GM23338 (cell line): ENCODE measurements at regions not wholly inside any gene's neighbourhood (a gene's known extent, or its start where the extent isn't known, plus 50 kb on each side); places are given as distances from the start of the nearest gene placed in this dataset.

Source experiments
- CTCF ChIP-seq, 2 experiments: fragments of 200-600 bp in 1 of 2; sonication (generic) in 1 of 2; conservative IDR thresholded peaks; 2 replicates each; pipeline versions ENCODE4 v1.5.1 to v1.6.1; 2016 to 2017; ENCODE audit warnings: antibody characterized with exemption in 2 of 2, low read depth in 2 of 2, mild to moderate bottlenecking in 2 of 2, moderate library complexity in 1 of 2
- ETS1 ChIP-seq: IDR thresholded peaks from 2 replicates; pipeline ENCODE4 v1.6.1; 2016; ENCODE audit warnings: antibody characterized with exemption
- EZH2 ChIP-seq: fragments of 200-600 bp; sonication (generic); IDR thresholded peaks from one replicate; pipeline ENCODE4 v1.8.0; 2017; ENCODE audit warnings: antibody characterized with exemption, mild to moderate bottlenecking, low read depth; ENCODE audit not compliant: unreplicated experiment
- JUNB ChIP-seq: IDR thresholded peaks from one replicate; pipeline ENCODE4 v1.6.1; 2016; ENCODE audit warnings: antibody characterized with exemption; ENCODE audit not compliant: unreplicated experiment
- POLR2AphosphoS5 ChIP-seq: IDR thresholded peaks from 2 replicates; pipeline ENCODE4 v1.6.1; 2016; ENCODE audit warnings: antibody characterized with exemption, low read depth
- REST ChIP-seq: IDR thresholded peaks from one replicate; pipeline ENCODE4 v1.6.1; 2018; ENCODE audit warnings: antibody characterized with exemption; ENCODE audit not compliant: unreplicated experiment

GRCh38 chr1:223048026-223048425 is 95.0 kb downstream of the TLR5 start:
- no peak for TF ChIP-seq CTCF (conservative IDR thresholded peaks at IDR 0.05; ENCODE audit: low read depth in 2 of 2)
- TF ChIP-seq REST, result no peak
- TF ChIP-seq POLR2AphosphoS5, result no peak
- TF ChIP-seq JUNB, result no peak
- no peak for TF ChIP-seq EZH2
- no peak for TF ChIP-seq ETS1
